ENCODE measurements at regions not wholly inside any gene's neighbourhood (a gene's known extent, or its start where the extent isn't known, plus 50 kb on each side); places are given as distances from the start of the nearest gene placed in this dataset.
A peak's percentile ranks its signal among the peaks of the same experiment; 100 is the strongest.

GRCh38 chr9:27749838-27750237 lies 176.6 kb upstream of the C9orf72 start:
- peak; percentile 43 for DNase-seq (ENCODE audit: low read depth)

GRCh38 chr9:27750566-27750965 lies 177.3 kb upstream of the C9orf72 start:
- no peak for DNase-seq (ENCODE audit: low read depth)

GRCh38 chr9:27752069-27752468 lies 178.8 kb upstream of the C9orf72 start:
- DNase-seq (ENCODE audit: low read depth): no peak

GRCh38 chr9:27755846-27756245 lies 182.6 kb upstream of the C9orf72 start:
- DNase-seq (ENCODE audit: low read depth): no peak

- DNase-seq (ENCODE audit: low read depth): peak; percentile 50
These were observed 183.1 kb upstream of the C9orf72 start for GRCh38 chr9:27756418-27756817.

GRCh38 chr9:27763831-27764230 lies 190.6 kb upstream of the C9orf72 start:
- DNase-seq (ENCODE audit: low read depth): no peak

- DNase-seq (ENCODE audit: low read depth): peak; percentile 22
These were observed 192.2 kb upstream of the C9orf72 start for GRCh38 chr9:27765266-27766072.

GRCh38 chr9:27766073-27766835 lies 193.0 kb upstream of the C9orf72 start:
- peak; percentile 25 for DNase-seq (ENCODE audit: low read depth)

- DNase-seq (ENCODE audit: low read depth): no peak
These were observed 195.5 kb upstream of the C9orf72 start for GRCh38 chr9:27768781-27769180.

GRCh38 chr9:27770541-27770940 lies 197.3 kb upstream of the C9orf72 start:
- DNase-seq (ENCODE audit: low read depth): no peak

GRCh38 chr9:27771803-27772545 lies 198.7 kb upstream of the C9orf72 start:
- DNase-seq (ENCODE audit: low read depth): peak; percentile 85

- DNase-seq (ENCODE audit: low read depth): peak; percentile 57
These were observed 211.8 kb upstream of the C9orf72 start for GRCh38 chr9:27784847-27785713.

GRCh38 chr9:27785714-27786100 lies 212.4 kb upstream of the C9orf72 start:
- peak; percentile 78 for DNase-seq (ENCODE audit: low read depth)

GRCh38 chr9:27787891-27788290 lies 214.6 kb upstream of the C9orf72 start:
- DNase-seq (ENCODE audit: low read depth): peak; percentile 13

GRCh38 chr9:27791311-27791710 lies 218.0 kb upstream of the C9orf72 start:
- DNase-seq (ENCODE audit: low read depth): peak; percentile 82

- peak; percentile 36 for DNase-seq (ENCODE audit: low read depth)
These were observed 219.8 kb upstream of the C9orf72 start for GRCh38 chr9:27792971-27793689.

GRCh38 chr9:27799326-27799725 lies 226.0 kb upstream of the C9orf72 start:
- DNase-seq (ENCODE audit: low read depth): peak; percentile 67

- DNase-seq (ENCODE audit: low read depth): peak; percentile 27
These were observed 226.9 kb upstream of the C9orf72 start for GRCh38 chr9:27800159-27800558.

GRCh38 chr9:27800692-27801370 lies 227.6 kb upstream of the C9orf72 start:
- DNase-seq (ENCODE audit: low read depth): no peak

GRCh38 chr9:27801545-27801944 lies 228.3 kb upstream of the C9orf72 start:
- DNase-seq (ENCODE audit: low read depth): no peak

All from renal cortical epithelial cell (primary cell).